OCI-LY7 (cell line): ENCODE measurements at regions not wholly inside any gene's neighbourhood (a gene's known extent, or its start where the extent isn't known, plus 50 kb on each side); places are given as distances from the start of the nearest gene placed in this dataset.

Experiments
- CTCF ChIP-seq: fragments of 200-600 bp; sonication (generic); conservative IDR thresholded peaks from 2 replicates; pipeline ENCODE4 v1.5.1; 2014; ENCODE audit warnings: mild to moderate bottlenecking, antibody characterized with exemption, low read length, moderate library complexity, mixed read lengths
- EZH2phosphoT487 ChIP-seq: fragments of 200-600 bp; sonication (generic); IDR thresholded peaks from 2 replicates; pipeline ENCODE4 v1.6.1; 2018; ENCODE audit warnings: low read depth, borderline replicate concordance, mild to moderate bottlenecking, mixed run types, antibody characterized with exemption, low read length, moderate library complexity, mixed read lengths

- TF ChIP-seq CTCF (no peak), EZH2phosphoT487 (no peak)
Observed at GRCh38 chr12:68468036-68468435, 135.9 kb upstream of the MDM1 start.
